SIG-M5 treated with dmso at 0.1 percent for 504 hours (cell line): ENCODE measurements at regions not wholly inside any gene's neighbourhood (a gene's known extent, or its start where the extent isn't known, plus 50 kb on each side); places are given as distances from the start of the nearest gene placed in this dataset.

Experiments used
- DNase-seq: peaks from one replicate; lab custom pipeline; 2025; ENCODE audit not compliant: unreplicated experiment; lab: John Stamatoyannopoulos, UW

DNA sequence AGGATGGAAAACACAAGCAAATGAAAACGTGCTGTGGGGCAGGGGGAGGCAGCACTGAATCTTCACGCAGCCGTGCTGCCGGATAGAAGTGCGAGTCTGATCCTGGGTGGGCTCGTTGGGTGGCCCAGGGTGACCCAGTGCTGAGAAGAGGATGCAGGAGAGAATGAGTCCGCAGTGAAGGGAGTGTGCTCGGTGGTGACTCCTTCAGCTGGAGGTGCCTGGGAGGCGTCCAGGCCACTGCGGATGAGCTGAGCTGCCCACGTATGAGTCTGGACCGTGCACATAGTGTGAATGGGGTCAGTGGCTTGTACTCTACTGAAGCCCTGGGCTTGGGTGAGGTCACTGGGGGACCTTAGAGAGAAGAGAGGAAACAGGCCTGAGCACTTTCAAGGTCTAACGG, 190.0 kb upstream of the MGMT start:
- DNase-seq: no peak

GRCh38 chr10:129277841-129278240, 189.2 kb upstream of the MGMT start:
- no peak for DNase-seq

GRCh38 chr10:129278686-129279085, 188.4 kb upstream of the MGMT start:
- DNase-seq: no peak

DNA sequence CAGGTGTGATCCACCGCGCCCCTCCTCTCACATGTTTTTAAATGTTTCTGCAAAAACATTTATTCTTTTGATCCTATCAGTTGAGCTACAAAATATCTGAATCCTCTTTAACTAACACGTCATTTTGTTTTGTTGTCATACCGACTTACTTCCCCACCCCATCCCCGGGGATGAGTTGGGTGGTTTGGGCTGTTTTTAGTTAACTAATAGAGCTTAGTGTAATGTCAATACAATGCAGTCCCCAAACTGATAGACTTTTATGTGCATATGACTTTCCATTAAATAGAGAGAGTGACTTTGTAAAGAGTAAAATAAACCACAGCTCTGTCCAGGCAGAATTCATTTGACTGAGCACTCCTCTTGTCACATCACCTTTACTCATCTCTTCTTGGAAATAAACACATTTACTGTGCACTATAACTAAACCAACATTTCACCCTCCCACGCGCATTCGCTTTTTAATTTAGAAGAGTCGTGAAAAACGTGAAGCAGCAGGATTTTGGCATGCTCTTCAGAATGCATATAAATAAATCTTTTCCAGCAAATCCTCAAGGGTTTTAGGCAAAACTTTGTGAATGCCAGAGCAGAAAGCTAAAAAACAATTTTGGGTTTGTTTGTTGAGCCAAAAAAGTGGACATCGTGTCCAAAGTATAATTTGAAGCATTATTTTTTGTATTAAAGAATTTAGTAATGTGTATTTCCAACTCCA, 187.4 kb upstream of the MGMT start:
- DNase-seq: no peak

DNA sequence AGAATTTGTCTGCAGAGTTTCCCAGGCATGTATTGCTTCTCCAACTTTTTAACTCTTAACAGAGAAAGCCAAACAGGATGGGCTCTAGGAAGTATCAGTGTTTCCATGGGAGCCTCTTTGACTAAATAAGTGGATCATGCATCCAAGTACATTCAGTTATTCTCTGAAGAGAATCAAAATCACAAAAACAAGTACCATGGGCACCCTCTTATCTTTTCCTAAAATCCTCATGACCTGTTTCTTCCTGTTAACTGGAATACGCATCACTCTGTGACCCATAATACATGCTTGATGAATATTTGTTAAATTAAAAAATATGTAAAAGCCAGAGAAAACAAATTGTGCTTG, 186.9 kb upstream of the MGMT start:
- DNase-seq: no peak

DNA sequence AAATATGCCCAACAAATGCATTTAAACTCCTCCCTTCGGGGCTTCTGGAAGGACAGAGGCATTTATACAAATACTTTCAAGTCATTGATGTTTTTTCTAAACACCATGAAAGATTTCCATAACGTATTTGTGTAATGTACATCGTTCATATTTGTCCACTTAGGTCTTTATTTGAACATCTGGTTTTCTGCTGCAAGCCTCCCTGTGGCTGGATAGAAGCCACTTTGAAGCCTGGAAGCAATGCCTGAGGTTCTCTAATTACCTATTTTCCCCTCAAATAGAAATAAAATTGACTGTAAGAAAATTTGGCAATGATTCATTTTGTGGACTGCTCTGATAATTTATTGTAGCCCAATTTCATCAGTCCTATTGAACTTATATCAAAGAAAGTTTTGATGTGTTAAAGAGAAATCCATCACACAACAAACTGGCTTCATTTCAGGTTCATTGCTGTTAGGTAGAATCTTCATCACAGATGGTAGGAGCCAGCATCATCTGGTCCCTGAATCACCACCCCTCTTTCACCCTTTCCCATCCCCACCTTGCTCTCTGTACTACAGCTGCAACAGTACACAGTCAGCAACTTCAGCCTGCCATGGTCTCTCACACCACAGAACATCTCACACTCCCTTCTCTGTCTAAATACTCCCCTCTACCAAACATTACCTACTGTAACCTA, 186.0 kb upstream of the MGMT start:
- DNase-seq: no peak

DNA sequence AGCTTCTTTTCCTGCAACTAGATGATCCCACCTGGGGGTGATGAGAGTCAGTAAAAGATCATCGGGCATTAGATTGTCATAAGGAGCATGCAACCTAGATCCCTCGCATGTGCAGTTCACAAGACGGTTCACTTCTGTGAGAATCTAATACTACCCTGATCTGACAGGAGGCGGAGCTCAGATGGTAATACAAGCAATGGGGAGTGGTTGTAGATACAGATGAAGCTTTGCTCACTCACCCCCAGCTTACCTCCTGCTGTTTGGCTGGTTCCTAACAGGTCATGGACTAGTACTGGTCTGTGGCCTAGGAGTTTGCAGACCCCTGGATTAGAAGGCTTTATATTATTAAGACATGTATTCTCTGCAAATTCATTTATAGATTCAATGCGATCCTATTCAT, 181.6 kb upstream of the MGMT start:
- DNase-seq: no peak

DNA sequence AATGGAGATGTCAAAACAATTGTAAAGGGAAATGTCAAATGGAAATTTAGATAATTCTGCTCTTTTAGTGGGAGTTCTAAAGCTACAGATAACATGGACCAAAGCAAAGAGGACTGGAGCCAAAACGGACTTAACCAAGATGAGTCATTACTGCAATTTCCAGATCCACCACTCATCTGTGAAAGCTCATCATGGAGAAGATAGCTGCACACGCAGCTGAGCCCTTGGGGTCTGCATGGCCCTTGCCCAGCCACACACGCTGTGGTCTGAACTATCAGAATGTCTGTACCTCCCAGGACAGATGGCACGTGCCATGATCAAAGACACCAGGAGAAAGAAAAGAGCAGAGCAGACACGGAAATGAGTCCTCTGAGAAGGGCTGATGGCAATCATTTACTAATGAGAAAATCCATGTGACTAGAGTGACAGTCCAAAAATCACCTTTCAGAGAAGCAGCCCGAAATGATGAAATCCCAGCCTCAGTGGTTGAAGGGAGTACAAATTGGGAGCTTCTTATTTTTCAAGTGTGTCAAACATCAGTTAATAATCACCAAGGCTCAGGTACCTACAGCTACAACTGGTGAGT, 177.9 kb upstream of the MGMT start:
- no peak for DNase-seq

GRCh38 chr10:129293991-129294700, 172.9 kb upstream of the MGMT start:
- DNase-seq: no peak

DNA sequence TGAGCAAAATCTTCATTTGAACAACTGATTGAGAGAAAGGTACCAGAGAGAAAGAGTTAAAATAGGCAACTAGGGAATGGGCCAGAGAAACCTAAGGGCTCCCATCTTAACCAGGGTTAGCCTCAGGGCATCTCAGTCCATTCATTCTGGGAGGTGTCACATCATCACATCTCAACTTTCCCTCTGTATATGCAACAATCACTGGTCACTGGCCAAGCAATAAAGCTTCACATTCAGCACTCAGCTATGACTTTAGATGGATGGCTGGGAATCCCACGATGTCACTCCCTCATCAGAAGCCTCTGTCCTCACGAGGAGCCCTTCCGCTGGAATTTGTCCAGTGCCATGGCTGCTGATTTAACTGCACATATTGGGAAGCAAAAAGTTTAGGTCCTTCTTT, 172.1 kb upstream of the MGMT start:
- DNase-seq: no peak

GRCh38 chr10:129305046-129305445, 162.0 kb upstream of the MGMT start:
- no peak for DNase-seq

- DNase-seq: no peak
These were observed 159.9 kb upstream of the MGMT start for GRCh38 chr10:129307141-129307540.

DNA sequence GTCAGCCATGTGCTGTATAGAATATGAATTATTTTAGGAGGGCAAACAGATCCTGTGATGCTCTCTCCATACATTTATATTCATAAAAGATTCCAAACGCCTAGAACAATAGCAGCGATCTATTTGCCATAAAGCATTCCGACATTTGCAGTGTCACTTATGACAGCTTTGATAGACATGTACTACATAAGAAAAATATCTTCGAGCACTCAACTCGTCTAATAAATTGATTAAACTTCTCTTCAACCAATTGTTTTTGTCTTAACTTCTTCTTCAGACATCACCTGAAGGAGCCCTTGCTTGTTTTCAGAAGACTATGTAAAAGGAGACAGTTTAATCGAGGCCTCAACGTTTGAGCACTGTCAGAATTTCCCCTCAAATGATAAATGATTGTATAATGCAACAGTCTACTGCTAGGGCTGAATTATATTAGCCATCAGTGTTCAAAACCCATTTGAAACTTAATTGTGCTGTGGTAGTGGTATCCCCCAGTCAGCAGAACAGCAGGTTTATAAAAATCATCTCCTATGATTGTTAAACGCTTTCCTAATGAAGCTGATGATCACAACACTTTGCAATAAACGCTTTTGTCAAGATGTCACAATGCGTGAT, 158.0 kb upstream of the MGMT start:
- no peak for DNase-seq

- DNase-seq: no peak
These were observed 157.5 kb upstream of the MGMT start for GRCh38 chr10:129309565-129309964.

- DNase-seq: no peak
These were observed 156.2 kb upstream of the MGMT start for GRCh38 chr10:129310881-129311280.

- DNase-seq: no peak
These were observed 147.1 kb upstream of the MGMT start for GRCh38 chr10:129319934-129320333.

GRCh38 chr10:129320340-129320739, 146.7 kb upstream of the MGMT start:
- no peak for DNase-seq

DNA sequence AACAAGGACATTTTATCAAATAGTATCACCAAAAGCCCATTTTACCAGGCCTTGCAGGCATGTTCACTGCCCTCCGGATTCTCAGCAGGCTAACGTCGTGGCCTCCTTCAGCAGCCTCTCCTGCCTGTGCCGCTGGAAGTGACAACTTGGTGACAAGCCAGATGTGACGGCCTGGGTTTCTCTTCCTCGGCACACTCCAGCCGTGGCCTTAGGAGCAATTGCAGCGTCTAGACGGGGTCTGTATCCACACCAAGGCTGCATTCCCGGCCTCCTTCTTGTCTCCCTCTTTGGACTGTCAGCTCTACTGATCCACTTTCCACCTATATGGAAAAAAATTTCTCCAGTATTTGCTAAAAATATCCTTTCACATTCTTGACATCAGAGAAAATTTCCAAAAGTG, 145.3 kb upstream of the MGMT start:
- no peak for DNase-seq

GRCh38 chr10:129322933-129323820, 143.9 kb upstream of the MGMT start:
- DNase-seq: no peak

GRCh38 chr10:129323879-129324278, 143.2 kb upstream of the MGMT start:
- DNase-seq: no peak

DNA sequence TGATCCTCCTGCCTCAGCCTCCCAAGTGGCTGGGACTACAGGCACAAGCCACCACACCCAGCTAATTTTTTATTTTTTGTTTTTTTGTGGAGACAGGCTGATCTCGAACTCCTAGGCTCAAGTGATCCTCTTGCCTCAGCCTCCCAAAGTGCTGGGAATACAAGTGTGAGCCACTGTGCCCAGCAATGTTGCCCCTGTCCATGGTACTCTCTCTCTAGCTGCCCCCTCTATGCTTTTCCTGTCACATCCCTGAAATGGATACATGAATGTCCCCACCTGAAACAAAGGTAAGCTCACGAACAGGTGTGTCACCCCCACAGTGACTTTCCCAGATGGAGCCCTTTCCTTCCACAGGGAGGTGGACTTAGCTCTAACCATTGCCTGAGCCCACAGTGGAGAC, 141.1 kb upstream of the MGMT start:
- no peak for DNase-seq
